Type B pancreatic cell (in vitro differentiated cells): ENCODE measurements at regions not wholly inside any gene's neighbourhood (a gene's known extent, or its start where the extent isn't known, plus 50 kb on each side); places are given as distances from the start of the nearest gene placed in this dataset.

ENCODE experiments used
- DNase-seq: peaks from one replicate; pipeline ENCODE4 v3.0.0; 2021; ENCODE audit warnings: mixed read lengths; ENCODE audit not compliant: unreplicated experiment; ENCODE audit errors: extremely low spot score
- H3K27ac Mint-ChIP-seq: 2 replicates; pipeline ENCODE4 v1.8.0; 2021; ENCODE audit warnings: mild to moderate bottlenecking, mixed read lengths
- H3K27me3 Mint-ChIP-seq: 2 replicates; pipeline ENCODE4 v1.8.0; 2021; ENCODE audit warnings: mixed read lengths
- H3K36me3 Mint-ChIP-seq: 2 replicates; pipeline ENCODE4 v1.8.0; 2021; ENCODE audit warnings: mixed read lengths
- H3K4me1 Mint-ChIP-seq: one replicate; pipeline ENCODE4 v1.8.0; 2021; ENCODE audit warnings: mixed read lengths; ENCODE audit not compliant: unreplicated experiment
- H3K4me3 Mint-ChIP-seq: 2 replicates; pipeline ENCODE4 v1.8.0; 2021; ENCODE audit warnings: mild to moderate bottlenecking, mixed read lengths
- H3K9me3 Mint-ChIP-seq: 2 replicates; pipeline ENCODE4 v1.8.0; 2021; ENCODE audit warnings: mixed read lengths
- TF ChIP-seq, protein P1 (sequence below): fragments of 200-600 bp; sonication (generic); conservative IDR thresholded peaks from 2 replicates; pipeline ENCODE4 v1.5.0; 2021; ENCODE audit warnings: antibody characterized with exemption, mild to moderate bottlenecking

DNA sequence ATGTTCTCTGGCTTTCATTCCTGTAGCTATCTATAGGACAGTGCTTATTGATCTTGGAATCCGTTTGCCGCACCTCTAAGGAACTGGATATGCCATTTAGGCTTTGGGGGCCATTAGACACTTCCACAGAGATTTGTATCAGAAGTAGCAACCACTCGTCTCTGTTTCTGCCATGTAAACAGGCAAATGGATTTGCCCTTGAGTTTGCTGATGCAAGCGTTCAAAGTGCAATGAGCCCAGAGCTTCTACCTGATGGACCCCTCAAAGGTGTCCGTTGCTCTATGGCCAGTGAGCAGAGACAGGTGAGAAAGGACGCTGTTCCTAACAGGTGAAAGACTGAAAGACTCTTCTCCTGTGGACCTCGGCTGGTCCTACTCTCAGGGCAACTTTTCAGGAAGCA lies 302.9 kb downstream of the ZNF536 start:
- no peaks in the 10 kb centered on the region for H3K36me3 Mint-ChIP-seq
- no peaks in the 10 kb centered on the region for H3K4me1 Mint-ChIP-seq
- DNase-seq, result no peak
- H3K4me3 Mint-ChIP-seq, result no peak overlapping the region
- H3K27ac Mint-ChIP-seq, result no peak overlapping the region
- H3K27me3 Mint-ChIP-seq, result peaks cover 33% of the 10 kb centered on the region
- H3K9me3 Mint-ChIP-seq, result no peaks in the 10 kb centered on the region
- TF ChIP-seq, protein P1, sequence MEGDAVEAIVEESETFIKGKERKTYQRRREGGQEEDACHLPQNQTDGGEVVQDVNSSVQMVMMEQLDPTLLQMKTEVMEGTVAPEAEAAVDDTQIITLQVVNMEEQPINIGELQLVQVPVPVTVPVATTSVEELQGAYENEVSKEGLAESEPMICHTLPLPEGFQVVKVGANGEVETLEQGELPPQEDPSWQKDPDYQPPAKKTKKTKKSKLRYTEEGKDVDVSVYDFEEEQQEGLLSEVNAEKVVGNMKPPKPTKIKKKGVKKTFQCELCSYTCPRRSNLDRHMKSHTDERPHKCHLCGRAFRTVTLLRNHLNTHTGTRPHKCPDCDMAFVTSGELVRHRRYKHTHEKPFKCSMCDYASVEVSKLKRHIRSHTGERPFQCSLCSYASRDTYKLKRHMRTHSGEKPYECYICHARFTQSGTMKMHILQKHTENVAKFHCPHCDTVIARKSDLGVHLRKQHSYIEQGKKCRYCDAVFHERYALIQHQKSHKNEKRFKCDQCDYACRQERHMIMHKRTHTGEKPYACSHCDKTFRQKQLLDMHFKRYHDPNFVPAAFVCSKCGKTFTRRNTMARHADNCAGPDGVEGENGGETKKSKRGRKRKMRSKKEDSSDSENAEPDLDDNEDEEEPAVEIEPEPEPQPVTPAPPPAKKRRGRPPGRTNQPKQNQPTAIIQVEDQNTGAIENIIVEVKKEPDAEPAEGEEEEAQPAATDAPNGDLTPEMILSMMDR, result no peak

DNA sequence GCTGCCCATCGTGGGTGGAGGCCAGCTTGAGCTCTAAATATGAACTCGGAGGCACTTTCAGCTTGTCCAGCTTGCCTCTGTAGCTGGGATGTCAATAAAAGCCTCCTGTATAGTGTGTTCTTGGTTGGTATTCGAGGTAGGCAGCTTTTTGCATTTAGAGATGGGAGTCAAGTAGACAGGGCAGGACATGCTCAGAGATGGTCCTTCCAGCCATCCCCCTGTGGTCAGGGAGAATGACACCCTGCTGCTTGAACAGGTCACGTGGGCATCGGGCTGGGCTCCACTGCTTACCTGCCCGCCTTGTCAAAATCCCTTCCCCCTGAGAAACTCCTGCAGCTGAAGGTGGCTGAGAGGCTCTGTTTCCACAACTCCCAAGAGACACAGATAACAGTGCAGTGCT lies 302.5 kb downstream of the ZNF536 start:
- Mint-ChIP-seq H3K36me3 (no peaks in the 10 kb centered on the region), H3K4me3 (no peak overlapping the region), H3K27ac (no peak overlapping the region), H3K27me3 (peaks cover 35% of the 10 kb centered on the region), H3K4me1 (peaks cover under 1% of the 10 kb centered on the region), H3K9me3 (no peaks in the 10 kb centered on the region)
- TF ChIP-seq, protein P1, result no peak
- DNase-seq, result no peak

DNA sequence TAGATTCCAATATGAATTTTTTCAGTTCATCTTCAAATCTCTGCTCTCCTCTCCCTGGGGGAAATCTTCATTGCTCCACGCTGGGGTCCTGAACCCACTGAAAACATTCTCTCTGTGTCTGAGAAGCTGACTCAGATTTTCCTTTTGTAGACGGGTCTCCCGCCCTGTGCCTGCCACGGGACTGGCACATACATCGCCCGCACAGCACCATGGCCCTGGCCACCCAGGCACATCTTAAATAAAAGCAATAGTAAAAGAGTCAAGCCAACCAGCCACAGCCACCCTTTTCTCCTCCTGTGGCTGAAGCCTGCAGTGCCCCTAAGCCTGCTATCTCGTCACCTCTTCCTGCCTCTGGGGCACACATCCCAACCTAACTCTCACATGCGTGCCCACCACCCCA lies 301.2 kb downstream of the ZNF536 start:
- Mint-ChIP-seq H3K9me3 (no peaks in the 10 kb centered on the region), H3K36me3 (no peaks in the 10 kb centered on the region), H3K27me3 (peaks cover 40% of the 10 kb centered on the region), H3K4me3 (no peak overlapping the region), H3K27ac (no peak overlapping the region), H3K4me1 (peaks cover 6% of the 10 kb centered on the region)
- no peak for DNase-seq
- TF ChIP-seq, protein P1, result no peak

DNA sequence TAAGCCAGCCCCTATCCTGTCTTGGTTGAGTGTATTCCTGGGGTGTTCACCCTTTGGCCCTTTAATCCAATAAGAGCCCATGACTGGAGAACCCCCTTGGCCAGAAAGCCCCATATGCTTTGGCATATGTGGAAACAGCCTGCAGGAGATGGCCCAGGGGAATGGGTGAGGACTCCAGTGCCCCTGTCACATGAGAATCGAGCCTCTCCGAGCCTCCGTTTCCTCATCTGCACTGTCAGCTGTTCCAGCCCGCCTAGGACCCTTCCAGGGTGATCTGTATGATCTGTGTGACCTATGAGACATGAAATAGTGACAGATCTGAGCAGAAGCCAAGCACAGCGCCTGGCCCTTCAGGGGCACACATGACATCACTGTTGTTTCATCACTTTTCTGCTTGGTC lies 300.7 kb downstream of the ZNF536 start:
- Mint-ChIP-seq H3K4me3 (no peak overlapping the region), H3K27ac (no peak overlapping the region), H3K4me1 (peaks cover 6% of the 10 kb centered on the region), H3K9me3 (no peaks in the 10 kb centered on the region), H3K36me3 (no peaks in the 10 kb centered on the region), H3K27me3 (peaks cover 40% of the 10 kb centered on the region)
- TF ChIP-seq, protein P1, result no peak
- DNase-seq, result no peak

DNA sequence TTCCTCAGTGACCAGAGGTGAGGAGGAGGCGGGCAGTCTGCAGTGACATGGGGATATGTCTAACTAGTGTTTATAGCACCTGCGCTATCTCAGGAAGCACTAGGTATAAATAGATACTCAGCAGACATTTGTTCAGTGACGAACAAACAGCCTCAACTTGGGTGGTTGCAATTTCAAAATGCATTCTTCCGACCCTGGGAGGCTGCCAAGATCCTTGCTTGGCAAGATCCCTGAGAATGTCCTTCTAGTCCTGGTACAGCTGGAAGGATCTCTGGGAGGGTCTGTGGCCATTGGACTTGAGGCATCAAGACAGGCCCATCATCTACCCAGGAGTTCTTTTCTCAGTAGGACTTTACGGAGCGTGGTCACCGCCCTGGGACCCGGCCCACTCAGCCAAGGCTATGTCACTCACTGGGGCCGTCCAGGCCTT lies 299.5 kb downstream of the ZNF536 start:
- TF ChIP-seq, protein P1, result no peak
- Mint-ChIP-seq H3K4me3 (no peak overlapping the region), H3K4me1 (peaks cover 6% of the 10 kb centered on the region), H3K27ac (no peak overlapping the region), H3K9me3 (no peaks in the 10 kb centered on the region), H3K36me3 (no peaks in the 10 kb centered on the region), H3K27me3 (peaks cover 40% of the 10 kb centered on the region)
- no peak for DNase-seq

DNA sequence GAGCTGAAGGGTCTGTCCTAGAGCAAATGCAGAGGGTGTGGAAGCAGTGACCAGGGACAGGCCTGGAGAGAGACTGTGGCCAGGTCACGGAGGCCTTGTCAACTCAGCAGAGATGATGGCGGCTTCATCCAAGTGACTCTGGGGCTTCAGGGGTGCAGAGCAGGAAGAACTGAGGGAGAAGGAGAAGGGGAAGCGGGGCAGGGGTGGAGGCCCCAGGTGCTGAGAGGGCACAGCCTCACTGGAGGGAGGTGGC lies 299.1 kb downstream of the ZNF536 start:
- no peak for DNase-seq
- peaks cover 40% of the 10 kb centered on the region for H3K27me3 Mint-ChIP-seq
- no peak overlapping the region for H3K4me3 Mint-ChIP-seq
- no peaks in the 10 kb centered on the region for H3K36me3 Mint-ChIP-seq
- peaks cover 8% of the 10 kb centered on the region for H3K4me1 Mint-ChIP-seq
- TF ChIP-seq, protein P1, result no peak
- no peak overlapping the region for H3K27ac Mint-ChIP-seq
- no peaks in the 10 kb centered on the region for H3K9me3 Mint-ChIP-seq
